Large intestine (tissue), 3 donors: ENCODE measurements at regions not wholly inside any gene's neighbourhood (a gene's known extent, or its start where the extent isn't known, plus 50 kb on each side); places are given as distances from the start of the nearest gene placed in this dataset.
A peak's percentile ranks its signal among the peaks of the same experiment; 100 is the strongest.

ENCODE experiments used
- DNase-seq, 2 donors: peaks; one replicate each; pipeline versions ENCODE4 v3.0.0 to v3.0.0-alpha.2; 2013
- H3K27ac ChIP-seq: one replicate; pipeline ENCODE4 v1.5.1; 2013; ENCODE audit warnings: low read length
- H3K27me3 ChIP-seq: 2 replicates; pipeline ENCODE4 v1.6.1; 2013; ENCODE audit warnings: low read length; ENCODE audit not compliant: control insufficient read depth, insufficient read depth
- H3K36me3 ChIP-seq: 2 replicates; pipeline ENCODE4 v1.6.1; 2013; ENCODE audit warnings: low read length; ENCODE audit not compliant: control insufficient read depth, insufficient read depth
- H3K4me1 ChIP-seq: one replicate; pipeline ENCODE4 v1.6.1; 2013; ENCODE audit warnings: low read length; ENCODE audit not compliant: control insufficient read depth, insufficient read depth
- H3K4me3 ChIP-seq: one replicate; pipeline ENCODE4 v1.5.1; 2013; ENCODE audit warnings: low read length
- H3K9me3 ChIP-seq: one replicate; pipeline ENCODE4 v1.6.1; 2013; ENCODE audit warnings: mild to moderate bottlenecking, low read depth, low read length, moderate library complexity; ENCODE audit not compliant: control insufficient read depth
- WGBS: methylation state at CpG from one replicate; pipeline ENCODE4 v1.1.5; 2013; ENCODE audit warnings: low lambda C conversion rate; ENCODE audit not compliant: insufficient coverage; 5-methylcytosine and 5-hydroxymethylcytosine counted together

GRCh38 chr2:12515871-12516270, 200.9 kb upstream of the TRIB2 start:
- H3K27me3 ChIP-seq = no peaks in the 10 kb centered on the region
- no CpG with 5 or more reads among the region's 1 CpG for WGBS
- DNase-seq = no peak
- H3K4me3 ChIP-seq = no peak overlapping the region
- no peak overlapping the region for H3K27ac ChIP-seq
- no peaks in the 10 kb centered on the region for H3K9me3 ChIP-seq
- H3K36me3 ChIP-seq = no peaks in the 10 kb centered on the region
- H3K4me1 ChIP-seq = no peaks in the 10 kb centered on the region

- no peaks in the 10 kb centered on the region for H3K9me3 ChIP-seq
- no peak overlapping the region for H3K27ac ChIP-seq
- H3K4me3 ChIP-seq = no peak overlapping the region
- no peak for DNase-seq
- H3K36me3 ChIP-seq = no peaks in the 10 kb centered on the region
- no CpG with 5 or more reads among the region's 1 CpG for WGBS
- H3K27me3 ChIP-seq = no peaks in the 10 kb centered on the region
- H3K4me1 ChIP-seq = no peaks in the 10 kb centered on the region
Measured at GRCh38 chr2:12533337-12534005, 183.3 kb upstream of the TRIB2 start.

- no peaks in the 10 kb centered on the region for H3K9me3 ChIP-seq
- no peaks in the 10 kb centered on the region for H3K36me3 ChIP-seq
- WGBS = no CpG with 5 or more reads among the region's 3 CpGs
- H3K4me3 ChIP-seq = no peak overlapping the region
- no peaks in the 10 kb centered on the region for H3K27me3 ChIP-seq
- H3K4me1 ChIP-seq = no peaks in the 10 kb centered on the region
- DNase-seq = no peak
- no peak overlapping the region for H3K27ac ChIP-seq
Measured at GRCh38 chr2:12534646-12535263, 182.0 kb upstream of the TRIB2 start.

- H3K27ac ChIP-seq = no peak overlapping the region
- no peaks in the 10 kb centered on the region for H3K4me1 ChIP-seq
- no peaks in the 10 kb centered on the region for H3K9me3 ChIP-seq
- DNase-seq = peak in 1 of 2 donors; percentile 20
- no peak overlapping the region for H3K4me3 ChIP-seq
- WGBS = 60% methylated on average over 1 of the region's 4 CpGs
- no peaks in the 10 kb centered on the region for H3K36me3 ChIP-seq
- no peaks in the 10 kb centered on the region for H3K27me3 ChIP-seq
Measured at GRCh38 chr2:12536976-12537375, 179.8 kb upstream of the TRIB2 start.

- no peak overlapping the region for H3K4me3 ChIP-seq
- 40% methylated on average over 2 of the region's 3 CpGs for WGBS
- H3K4me1 ChIP-seq = no peaks in the 10 kb centered on the region
- no peak for DNase-seq
- H3K27ac ChIP-seq = no peak overlapping the region
- no peaks in the 10 kb centered on the region for H3K9me3 ChIP-seq
- H3K36me3 ChIP-seq = no peaks in the 10 kb centered on the region
- H3K27me3 ChIP-seq = no peaks in the 10 kb centered on the region
Measured at GRCh38 chr2:12538138-12538694, 178.5 kb upstream of the TRIB2 start.

GRCh38 chr2:12539336-12539735, 177.4 kb upstream of the TRIB2 start:
- no peak overlapping the region for H3K27ac ChIP-seq
- no peak for DNase-seq

GRCh38 chr2:12539776-12540562, 176.8 kb upstream of the TRIB2 start:
- Histone ChIP-seq H3K4me1 (no peaks in the 10 kb centered on the region), H3K4me3 (no peak overlapping the region), H3K27me3 (no peaks in the 10 kb centered on the region), H3K36me3 (no peaks in the 10 kb centered on the region), H3K9me3 (no peaks in the 10 kb centered on the region), H3K27ac (no peak overlapping the region)
- WGBS = 76% methylated on average over 2 of the region's 10 CpGs
- no peak for DNase-seq

More at GRCh38 chr2:12539336-12539735, 177.4 kb upstream of the TRIB2 start:
- no peak overlapping the region for H3K4me3 ChIP-seq
- WGBS = 81% methylated on average over 7 of the region's 9 CpGs
- H3K9me3 ChIP-seq = no peaks in the 10 kb centered on the region
- H3K4me1 ChIP-seq = no peaks in the 10 kb centered on the region
- H3K27me3 ChIP-seq = no peaks in the 10 kb centered on the region
- no peaks in the 10 kb centered on the region for H3K36me3 ChIP-seq

- Histone ChIP-seq H3K36me3 (no peaks in the 10 kb centered on the region), H3K9me3 (no peaks in the 10 kb centered on the region), H3K27ac (no peak overlapping the region), H3K27me3 (no peaks in the 10 kb centered on the region), H3K4me3 (no peak overlapping the region), H3K4me1 (no peaks in the 10 kb centered on the region)
- WGBS = no CpG with 5 or more reads among the region's 11 CpGs
- DNase-seq = no peak
Measured at GRCh38 chr2:12543076-12543977, 173.4 kb upstream of the TRIB2 start.

- Histone ChIP-seq H3K27me3 (no peaks in the 10 kb centered on the region), H3K4me1 (no peaks in the 10 kb centered on the region), H3K27ac (no peak overlapping the region), H3K36me3 (no peaks in the 10 kb centered on the region), H3K4me3 (no peak overlapping the region), H3K9me3 (no peaks in the 10 kb centered on the region)
- 87% methylated on average over 5 of the region's 7 CpGs for WGBS
- DNase-seq = no peak
Measured at GRCh38 chr2:12543978-12544558, 172.7 kb upstream of the TRIB2 start.
